Fibroblast of skin of right quadriceps (primary cell): ENCODE measurements at regions not wholly inside any gene's neighbourhood (a gene's known extent, or its start where the extent isn't known, plus 50 kb on each side); places are given as distances from the start of the nearest gene placed in this dataset.

Experiments used
- DNase-seq: peaks from one replicate; pipeline ENCODE4 v3.0.0-alpha.2; 2013

DNA sequence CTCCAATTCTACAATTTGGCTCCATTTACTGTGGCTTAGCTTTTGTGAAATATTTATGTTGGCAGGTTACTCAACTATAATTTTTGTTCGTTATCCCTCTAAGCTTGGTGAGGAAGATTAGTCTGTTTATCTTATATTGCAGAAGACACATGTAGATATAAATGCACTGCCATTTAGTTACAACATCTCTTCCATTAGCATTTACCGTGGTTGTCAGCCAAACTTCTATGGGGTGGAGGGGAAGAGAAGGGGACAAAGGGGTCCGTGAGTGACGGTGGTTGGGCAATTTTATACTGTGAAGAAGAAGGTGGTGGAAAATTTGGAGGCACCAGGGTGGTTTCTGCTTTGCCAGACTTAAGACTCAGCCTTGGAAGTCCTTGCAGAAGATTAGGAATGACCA, 117.6 kb upstream of the CXCR4 start:
- no peak for DNase-seq

DNA sequence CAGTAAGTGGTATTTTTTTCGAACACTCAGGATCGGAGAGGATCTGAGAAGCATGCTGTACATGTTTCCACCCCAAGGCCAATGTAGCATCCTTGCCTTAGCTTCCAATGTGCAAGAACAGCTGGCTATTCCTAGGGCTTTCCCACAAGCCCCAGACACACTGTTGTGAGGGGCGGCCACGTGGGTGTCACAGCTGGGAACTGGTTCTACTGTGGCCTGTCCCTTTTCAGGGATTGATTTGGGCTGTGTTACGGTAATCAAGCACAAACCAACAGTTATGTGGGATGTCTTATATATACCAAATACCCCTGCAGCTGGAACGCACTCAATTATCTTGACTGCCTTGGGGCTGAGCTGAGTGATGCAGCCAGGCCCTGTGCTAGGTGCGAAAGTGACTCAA, 116.3 kb upstream of the CXCR4 start:
- no peak for DNase-seq

DNA sequence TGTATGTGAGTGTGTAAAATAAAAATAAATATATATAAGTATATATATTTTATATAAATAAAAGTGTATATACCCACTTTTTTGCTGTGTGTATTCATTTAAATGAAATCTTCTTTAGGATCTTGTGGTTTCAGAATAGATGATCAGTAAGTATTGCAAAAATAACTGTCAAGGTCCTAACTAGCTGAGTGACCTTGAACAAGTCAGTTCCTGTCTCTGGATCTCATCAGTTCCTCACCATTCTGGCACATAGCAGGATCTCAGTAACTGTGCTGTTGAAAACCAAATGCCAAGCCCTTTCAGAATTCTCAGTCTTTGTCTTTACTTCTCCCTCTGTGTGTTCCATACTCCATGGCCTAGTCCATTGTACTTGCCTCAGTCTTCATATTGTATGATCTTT, 115.3 kb upstream of the CXCR4 start:
- DNase-seq: no peak

DNA sequence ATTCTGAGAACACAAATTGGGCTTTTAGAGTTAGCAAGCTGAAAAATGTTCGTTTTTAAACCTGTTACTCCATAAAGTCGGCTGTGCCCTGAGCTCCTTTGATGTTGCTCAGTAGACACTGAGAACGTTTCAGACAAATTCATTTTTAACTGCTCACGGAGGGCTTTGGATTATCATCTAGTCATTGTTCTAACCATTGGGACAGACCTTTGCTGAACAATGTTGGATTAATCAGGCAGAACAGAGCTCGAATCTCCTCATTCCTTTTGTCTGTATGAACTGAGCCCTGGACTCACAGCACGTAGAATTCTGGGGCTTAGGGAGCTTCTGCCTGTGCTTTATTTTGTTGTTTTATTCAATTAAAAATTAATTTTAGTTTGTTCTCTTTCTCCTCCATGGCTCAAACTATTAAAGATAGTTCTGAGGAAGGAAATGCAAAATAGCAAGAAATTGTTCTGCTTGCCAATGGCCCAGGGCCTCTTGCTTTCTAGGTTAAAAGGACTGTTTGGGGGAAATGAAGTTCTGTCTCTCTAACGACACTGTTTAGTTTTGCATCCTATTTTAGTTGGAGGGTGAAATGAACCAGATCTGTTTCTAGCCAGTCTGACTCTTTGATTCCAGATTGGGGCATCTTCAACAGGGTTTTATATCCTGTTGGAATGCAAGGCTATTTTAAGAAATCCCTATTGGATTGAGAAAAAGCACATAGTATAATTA, 114.7 kb upstream of the CXCR4 start:
- DNase-seq: no peak

DNA sequence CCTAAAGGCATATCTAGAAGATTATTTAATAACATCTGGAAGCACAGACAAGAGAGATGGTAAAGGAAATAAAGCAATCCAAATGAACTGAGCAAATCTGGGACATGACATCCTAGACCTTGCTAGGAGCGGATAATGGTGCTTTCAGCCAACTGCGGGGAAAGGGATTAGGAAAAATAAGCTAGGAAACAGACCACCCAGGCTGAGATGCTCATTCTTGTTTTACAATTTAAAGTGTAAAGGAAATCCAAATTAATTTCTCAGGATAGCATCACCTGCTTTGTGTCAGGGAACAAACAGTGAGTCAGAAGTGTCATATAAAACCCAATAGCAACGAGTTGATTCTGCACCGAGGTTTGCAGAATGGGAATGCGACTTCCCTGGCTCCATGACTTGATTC, 112.5 kb upstream of the CXCR4 start:
- DNase-seq: no peak

DNA sequence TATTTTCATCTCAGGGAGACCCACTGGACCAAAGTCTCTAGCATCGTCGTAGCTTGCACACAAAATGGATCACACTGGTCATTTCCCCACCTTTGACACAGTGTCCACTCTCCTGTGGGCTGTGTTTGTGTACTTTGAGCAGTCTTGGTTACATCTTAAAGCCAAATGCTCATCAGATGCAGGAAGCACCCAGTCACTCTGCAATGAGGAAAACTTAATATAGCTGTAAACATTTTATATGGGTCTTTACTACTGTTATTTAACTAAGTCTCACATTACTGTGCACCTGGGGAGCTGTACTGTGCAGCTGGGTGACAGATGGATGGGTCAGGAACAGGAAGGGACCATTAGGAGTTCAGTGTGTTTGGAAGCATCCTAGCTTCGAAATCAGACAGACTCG, 109.0 kb upstream of the CXCR4 start:
- DNase-seq: no peak

DNA sequence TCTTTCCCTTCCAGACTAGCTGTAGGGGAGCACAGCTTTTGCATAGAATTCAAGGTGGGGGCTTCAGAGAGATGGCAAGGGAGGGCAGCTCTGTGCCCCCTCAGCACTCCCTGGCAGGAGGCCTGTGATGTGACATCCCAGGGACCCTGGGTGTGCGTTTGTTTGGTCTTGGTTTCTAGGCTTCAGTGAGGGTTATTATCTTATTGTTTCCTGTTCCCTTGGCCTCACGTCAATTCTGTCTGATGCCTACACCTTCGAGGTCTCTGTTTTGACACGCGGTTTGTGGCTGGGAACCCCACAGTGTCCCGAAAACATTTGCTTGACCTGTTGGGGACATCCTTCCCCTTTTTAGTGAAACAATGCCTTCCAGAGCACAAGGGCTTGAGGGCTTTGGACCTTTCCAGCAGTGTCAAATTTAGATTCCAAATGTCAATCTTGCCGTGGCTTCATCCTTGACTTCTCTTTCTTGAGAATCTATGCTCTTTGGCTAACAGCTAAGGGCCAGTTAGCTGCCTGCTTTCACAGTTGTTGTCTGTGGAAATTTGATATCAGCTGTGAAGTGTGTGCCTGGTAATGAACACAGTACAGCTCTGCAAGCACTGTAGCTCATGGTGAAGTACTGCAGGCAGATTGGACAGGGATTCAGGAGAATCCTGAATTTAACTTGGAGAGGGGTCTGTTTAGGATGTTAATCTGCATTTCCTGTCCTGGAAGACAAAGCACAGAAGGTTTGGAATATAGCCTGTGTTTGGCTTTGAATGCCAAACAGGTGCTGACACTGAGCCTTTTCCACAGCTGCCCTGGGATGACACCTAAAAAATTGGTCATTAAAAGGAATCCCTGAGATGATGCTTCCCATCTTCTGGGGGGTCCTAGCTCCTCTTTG, 108.2 kb upstream of the CXCR4 start:
- no peak for DNase-seq

DNA sequence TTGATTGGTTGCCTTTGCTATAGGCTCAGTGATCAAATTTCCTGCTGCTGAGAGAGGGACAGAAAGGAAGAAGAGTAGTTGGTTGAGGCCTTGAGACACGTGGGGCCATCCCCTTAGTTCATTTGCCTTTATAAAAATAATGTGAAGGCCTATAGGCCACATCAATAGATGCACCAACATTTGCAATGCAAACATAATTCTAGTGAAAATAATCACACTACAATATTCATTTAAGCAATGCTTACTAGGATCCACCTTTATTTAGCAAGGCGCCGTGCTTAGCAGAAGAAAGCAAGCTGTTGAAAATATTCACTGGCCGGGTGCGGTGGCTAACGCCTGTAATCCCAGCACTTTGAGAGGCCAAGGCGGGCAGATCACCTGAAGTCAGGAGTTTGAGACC, 105.3 kb upstream of the CXCR4 start:
- DNase-seq: no peak

DNA sequence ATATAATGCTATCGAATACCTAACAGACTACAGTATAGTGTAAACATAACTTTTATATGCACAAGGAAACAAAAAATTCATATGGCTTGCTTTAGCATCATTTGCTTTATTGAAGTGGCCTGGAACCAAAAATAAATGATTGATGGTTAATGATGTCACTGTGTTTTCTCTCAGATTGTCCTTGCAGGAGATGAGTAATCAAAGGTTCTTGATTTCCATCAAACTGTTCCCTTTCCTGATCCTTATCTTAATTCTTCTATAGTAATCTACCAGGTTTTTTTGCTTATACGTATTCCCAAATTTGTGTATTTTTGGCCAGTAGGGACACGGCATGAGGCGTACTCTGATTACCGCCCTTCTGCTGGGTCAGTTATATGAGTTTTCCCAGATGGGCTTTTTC, 104.9 kb upstream of the CXCR4 start:
- no peak for DNase-seq

DNA sequence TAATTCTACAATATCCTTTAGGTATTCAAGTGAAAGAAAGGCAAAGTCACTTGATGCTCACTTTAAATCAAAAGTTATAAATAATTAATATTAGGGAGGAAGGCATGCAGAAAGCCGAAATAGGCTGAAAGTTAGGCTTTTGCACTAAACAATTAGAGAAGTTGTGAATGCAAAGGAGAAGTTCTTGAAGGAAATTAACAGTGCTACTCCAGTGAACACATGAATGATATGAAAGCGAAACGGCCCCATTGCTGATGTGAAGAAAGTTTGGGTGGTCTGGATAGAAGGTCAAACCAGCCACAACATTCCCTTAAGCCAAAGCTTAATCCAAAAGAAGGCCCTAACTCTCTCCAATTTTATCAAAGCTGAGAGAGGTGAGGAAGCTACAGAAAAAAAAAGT, 103.1 kb upstream of the CXCR4 start:
- no peak for DNase-seq

DNA sequence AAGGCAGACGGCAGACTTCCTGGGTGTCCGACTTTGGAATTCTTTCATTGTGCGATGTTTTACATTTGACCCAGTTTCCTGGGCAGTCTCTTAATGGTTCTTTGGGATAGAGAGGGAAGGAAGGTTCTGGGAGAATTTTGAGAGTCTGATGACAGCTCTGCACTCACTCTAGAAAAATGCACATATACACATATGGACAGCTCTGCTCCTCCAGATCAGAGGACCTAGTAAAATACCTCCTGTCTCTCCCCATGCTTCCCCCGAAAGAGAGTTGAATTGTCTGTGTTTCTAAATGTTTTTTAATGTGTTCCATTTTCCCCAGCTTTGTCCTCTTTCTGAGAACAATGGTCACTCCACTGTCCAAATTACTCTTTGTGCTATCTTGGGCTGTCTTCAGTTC, 102.0 kb upstream of the CXCR4 start:
- DNase-seq: no peak

DNA sequence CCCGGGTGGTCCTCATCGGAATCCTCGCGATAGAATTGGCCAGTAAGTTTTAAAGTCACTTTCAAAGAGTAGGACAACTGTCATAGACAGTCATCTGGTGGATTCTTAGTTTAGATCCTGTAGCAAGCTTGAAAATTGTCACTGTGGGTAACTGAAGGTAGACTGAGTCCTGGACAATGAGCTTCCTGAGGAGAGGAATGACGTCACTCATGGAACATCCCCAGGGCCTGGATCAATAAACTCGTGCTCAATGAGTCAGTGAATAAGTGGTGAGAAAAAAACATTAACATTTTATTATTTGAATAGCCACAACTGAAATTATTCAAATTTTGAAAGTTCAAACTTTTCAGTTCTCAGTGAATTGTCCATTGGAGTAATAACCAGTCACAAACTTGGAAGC, 101.4 kb upstream of the CXCR4 start:
- no peak for DNase-seq

DNA sequence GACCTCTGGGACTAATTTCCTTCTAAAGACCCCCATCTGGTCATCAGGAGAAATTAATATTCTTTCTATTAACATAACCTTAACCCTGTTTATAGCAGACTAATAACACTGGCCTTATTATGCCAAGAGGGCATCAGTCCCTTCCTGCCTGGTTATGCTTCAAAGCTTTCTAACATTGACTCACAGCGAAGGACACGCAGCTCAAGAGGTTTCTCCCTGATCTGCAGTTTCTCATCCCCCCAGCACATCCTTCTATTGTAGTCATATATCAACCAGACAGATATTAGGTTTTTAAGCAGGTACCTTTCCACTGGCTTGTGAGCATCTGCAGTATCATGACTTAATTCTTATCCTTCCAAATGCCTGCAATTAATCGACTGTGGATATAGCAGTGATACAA, 100.0 kb upstream of the CXCR4 start:
- DNase-seq: no peak

DNA sequence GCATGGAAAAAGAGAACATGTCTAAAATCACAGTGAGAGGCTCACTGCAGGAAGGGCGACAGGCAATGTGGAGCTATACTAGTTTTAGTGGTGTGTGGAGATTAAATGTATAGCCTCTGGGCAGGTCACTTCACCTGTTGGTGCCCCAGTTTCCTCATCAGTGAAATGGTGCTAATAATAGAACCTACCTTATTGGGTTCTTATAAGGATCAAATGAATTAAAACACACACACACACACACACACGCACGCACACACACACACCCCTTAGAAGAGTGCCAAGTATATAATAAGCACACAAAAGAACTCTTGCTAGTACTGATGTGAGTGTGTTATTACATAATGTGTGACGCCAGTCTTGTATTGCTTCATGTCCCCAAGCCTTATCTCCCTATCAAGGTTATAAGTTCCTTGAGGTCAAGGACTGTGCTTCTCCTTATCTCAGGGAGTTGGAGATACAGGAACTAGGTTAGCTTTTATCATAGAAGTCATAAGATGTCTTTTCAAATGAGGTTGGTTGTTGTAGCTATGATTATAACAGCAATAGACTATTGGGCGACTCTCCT, 98.0 kb upstream of the CXCR4 start:
- DNase-seq: no peak

DNA sequence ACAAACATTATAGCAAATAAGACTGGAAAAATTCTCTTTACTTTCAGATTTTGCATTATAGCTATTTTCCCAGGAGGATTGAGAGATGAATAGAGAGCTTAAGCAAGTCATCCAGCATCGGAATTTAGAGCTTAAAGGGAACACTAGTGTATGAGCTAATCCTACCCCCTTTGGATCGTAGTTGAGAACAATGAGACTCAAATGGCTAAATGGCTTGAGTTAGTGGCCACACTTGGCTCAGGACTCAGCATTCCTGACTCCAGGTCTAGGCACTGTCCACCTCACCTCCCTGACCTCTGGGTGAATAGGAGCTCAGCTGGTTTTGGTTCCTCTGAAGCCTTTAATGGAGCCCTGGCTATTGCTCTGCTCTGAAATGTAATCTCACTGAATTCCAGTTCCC, 97.5 kb upstream of the CXCR4 start:
- DNase-seq: no peak

DNA sequence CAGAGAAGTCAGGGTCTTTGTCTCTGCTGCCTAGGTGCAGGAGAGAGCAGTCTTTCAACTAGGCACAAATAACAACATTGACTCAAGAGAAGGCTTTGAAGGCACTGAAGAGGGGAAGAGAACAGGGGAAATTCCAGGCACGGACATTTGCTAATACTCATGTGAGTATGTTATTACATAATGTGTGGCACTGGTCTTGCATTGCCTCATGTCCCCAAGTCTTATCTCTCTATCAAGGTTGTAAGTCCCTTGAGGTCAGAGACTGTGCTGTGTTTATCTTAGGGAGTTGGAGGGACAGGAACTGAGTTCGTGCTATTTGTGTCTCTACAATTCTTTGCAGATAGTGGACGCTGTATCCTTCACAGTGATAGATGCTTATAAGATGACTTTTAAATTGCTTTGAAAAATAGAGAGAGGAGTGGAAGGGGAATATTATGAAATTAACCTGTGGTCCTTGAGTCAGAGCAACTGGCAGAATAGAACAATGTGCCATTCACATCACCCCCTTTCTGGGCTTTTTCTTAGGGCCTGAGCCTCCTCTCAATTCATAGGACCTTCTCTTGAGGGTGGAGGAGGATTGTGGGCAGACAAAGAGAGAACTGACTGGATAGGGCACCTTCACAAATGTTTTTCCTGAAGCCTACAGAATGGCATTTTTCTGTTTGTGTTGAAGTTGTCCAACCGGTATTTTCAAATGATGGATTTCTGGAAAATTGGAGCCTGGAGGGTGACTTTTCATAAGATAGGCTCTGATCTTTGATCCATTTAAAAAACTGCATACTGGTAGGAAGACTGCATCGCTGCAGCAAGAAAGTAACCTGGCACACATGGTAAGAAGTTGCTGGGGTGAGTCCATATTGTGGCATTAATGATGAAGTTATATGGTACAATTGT, 96.6 kb upstream of the CXCR4 start:
- no peak for DNase-seq

DNA sequence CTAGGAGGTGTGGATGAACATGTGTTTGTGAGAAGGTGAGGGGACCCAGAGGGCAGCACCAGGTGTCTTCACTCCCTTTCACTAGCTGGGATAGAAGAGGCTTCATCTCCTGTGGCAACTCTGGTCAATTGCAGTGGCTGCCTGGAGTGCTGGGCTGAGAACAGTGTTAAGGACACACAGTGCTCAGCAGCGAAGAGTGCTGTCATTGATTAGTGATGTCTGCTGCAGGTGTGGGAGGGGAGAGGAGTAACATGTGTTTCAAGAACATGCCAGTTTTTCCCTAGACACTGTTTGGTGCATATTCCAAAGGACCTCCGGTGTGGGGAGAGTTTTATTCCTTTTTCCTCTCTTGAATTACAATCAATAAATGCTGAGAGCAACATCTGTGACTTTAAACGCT, 95.9 kb upstream of the CXCR4 start:
- DNase-seq: no peak

DNA sequence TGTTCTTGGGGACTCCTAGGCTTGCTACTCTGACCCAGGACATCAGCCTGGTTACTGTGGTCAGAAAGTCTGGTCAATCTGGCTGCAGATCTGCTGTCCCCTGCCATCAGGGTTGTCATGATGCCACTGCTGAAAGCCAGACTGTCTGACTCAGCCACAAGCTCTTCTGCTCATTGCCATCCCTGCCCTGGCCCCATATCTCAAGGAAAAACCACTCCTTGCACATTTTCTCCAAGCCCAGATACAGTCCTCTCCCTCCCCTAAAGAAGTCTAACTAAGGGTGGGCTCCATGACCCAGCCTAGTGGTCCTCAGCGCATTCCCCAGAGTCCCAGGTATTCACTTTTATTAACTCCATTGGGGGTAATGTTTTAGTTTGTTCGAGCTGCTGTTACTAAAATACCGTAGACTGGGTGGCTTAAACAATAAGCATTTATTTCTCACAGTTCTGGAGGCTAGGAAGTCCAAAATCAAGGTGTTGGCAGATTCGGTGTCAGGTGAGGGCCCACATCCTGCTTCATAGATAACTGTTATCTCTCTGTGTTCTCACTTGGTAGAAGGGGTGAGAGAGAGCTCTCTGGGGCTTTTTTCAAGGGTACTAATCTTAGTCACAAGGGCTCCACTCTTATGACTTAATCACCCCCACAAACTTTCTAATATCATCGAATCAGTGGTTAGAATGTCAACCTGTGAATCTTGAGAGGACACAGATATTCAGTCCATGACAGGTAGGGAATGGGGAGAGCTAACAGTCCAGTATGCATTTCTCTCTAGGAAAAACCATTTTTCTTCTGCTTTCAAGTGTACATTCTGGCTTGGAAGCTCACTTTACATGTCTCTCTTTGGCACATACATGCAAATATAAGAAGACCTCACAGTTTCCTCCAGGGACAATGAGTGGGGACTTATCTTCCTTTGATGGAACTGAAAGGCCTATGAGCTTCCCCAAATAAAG, 94.8 kb upstream of the CXCR4 start:
- DNase-seq: no peak

DNA sequence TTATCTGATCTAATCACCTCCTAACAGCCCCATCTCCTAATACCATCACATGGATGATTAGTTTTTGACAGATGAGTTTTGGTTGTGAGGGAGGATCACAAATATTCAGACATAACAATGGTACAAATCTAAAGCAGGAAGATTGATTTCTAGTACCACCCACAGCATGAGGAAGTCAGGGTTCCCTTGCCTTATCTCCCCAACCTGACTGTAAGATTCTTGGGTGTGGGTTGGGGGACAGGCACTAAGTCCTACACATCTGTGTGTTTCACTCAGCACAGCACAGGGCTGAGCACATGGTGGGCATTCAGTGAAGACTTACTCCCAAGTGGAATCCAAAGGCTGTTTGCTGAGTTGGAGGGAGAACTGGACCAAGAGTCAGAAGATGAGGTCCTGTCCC, 93.8 kb upstream of the CXCR4 start:
- DNase-seq: no peak

DNA sequence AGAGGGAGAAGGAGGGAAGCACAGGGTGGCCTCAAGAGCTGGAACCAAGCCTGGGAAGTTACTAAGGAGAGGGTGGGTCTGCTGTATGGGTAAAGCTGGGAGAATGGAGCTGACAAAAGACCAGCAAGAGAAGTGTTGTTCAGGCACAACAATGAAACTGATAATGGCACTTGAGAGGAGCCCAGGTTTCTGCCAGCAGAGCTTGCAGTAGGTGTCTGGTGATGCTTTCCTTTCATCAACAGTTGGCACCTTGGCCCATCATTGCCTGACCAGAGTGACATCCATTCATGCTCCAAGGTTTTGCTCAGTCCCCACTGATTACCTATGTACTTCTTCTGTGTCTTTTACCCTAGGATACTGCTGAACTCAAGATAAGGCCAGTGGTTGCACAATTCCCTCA, 92.9 kb upstream of the CXCR4 start:
- DNase-seq: no peak

DNA sequence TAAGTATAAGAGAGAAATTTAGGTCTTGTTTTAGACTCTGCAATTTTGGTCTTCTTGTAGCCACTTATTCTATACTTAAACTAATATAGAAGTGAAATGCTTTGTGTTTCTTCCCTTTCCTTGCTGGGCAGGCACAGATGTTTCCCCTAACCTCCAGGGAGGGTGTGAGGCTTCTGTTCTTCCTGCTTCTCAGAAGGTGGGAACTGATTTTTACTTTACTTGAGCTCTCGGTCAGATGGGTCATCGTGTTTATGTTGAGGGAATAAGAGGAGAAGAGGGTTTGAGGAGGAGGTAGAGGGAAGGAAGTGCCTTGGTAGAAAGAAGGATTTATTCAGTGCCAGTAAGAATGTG, 92.5 kb upstream of the CXCR4 start:
- no peak for DNase-seq
